HepG2 (cell line): ENCODE measurements at regions not wholly inside any gene's neighbourhood (a gene's known extent, or its start where the extent isn't known, plus 50 kb on each side); places are given as distances from the start of the nearest gene placed in this dataset.

ENCODE experiments used
- ATAC-seq: fragments of 200-7000 bp; cut with Tn5 transposase; 3 replicates; pipeline ENCODE4 v1.9.1; 2020; ENCODE audit warnings: mild to moderate bottlenecking, moderate library complexity
- BruUV-seq: library from RNA; stranded (reverse); fragments of 400-500 nt; replicated peaks from 2 replicates; lab custom pipeline; 2021; lab: Mats Ljungman, UMichigan
- CTCF ChIA-PET: fragments of 300-600 bp; formaldehyde crosslinking; extraction: SDS; loops from one replicate; lab custom pipeline; 2021; ENCODE audit warnings: low total read pairs, inconsistent platforms, low intra/inter-chr PET ratio; lab: Yijun Ruan, JAX
- POLR2A ChIA-PET: fragments of 350-600 bp; sonication (Branson Sonifier 250); formaldehyde crosslinking; loops from one replicate; lab custom pipeline; 2020; ENCODE audit warnings: antibody characterized with exemption, inconsistent platforms; lab: Yijun Ruan, JAX
- DNase-seq: peaks from one replicate; pipeline ENCODE4 v3.0.0-alpha.2; 2015; ENCODE audit warnings: low spot score
- FAIRE-seq: peaks from 3 replicates; lab custom pipeline; 2011; peaks lifted over from hg19 to GRCh38; lab: Jason Lieb, UNC
- H2AFZ ChIP-seq: one replicate; pipeline ENCODE4 v1.6.1; 2011; ENCODE audit warnings: low read length, inconsistent platforms
- H3K27ac ChIP-seq: fragments of 300-600 bp; 3 replicates; pipeline ENCODE4 v1.8.0; 2011; ENCODE audit warnings: mixed run types, mild to moderate bottlenecking, mixed read lengths, low read length, inconsistent platforms; ENCODE audit not compliant: insufficient read depth; ENCODE audit errors: extremely low read length
- H3K27me3 ChIP-seq, 2 experiments: fragments of 200-600 bp in 1 of 2; 2 replicates in 1 of 2; 3 replicates in 1 of 2; pipeline versions ENCODE4 v1.6.0 to v1.8.0; 2011; ENCODE audit warnings: low read length in 2 of 2, mild to moderate bottlenecking in 2 of 2, moderate library complexity in 2 of 2, inconsistent platforms in 1 of 2; ENCODE audit not compliant: insufficient read depth in 2 of 2, control insufficient read depth in 1 of 2
- H3K36me3 ChIP-seq, 2 experiments: fragments of 200-600 bp in 1 of 2; replicated peaks in 1 of 2; 2 replicates in 1 of 2; 3 replicates in 1 of 2; pipeline versions ENCODE4 v1.5.1 to v1.8.0; 2011; ENCODE audit warnings: low read length in 2 of 2, inconsistent platforms in 1 of 2; ENCODE audit not compliant: insufficient read depth in 2 of 2, control insufficient read depth in 1 of 2
- H3K4me1 ChIP-seq: 2 replicates; pipeline ENCODE4 v1.5.1; 2012; ENCODE audit warnings: low read length, inconsistent platforms; ENCODE audit not compliant: insufficient read depth
- H3K4me2 ChIP-seq: 2 replicates; pipeline ENCODE4 v1.6.0; 2011; ENCODE audit warnings: low read depth, low read length, inconsistent platforms
- H3K4me3 ChIP-seq, 3 experiments: fragments of 200-600 bp in 1 of 3; sonication (generic), shearing (Covaris generic) in 1 of 3; replicated peaks in 1 of 3; 2 replicates each; pipeline ENCODE4 v1.5.1; 2011 to 2016; ENCODE audit warnings: low read length in 3 of 3, inconsistent platforms in 2 of 3, low read depth in 2 of 3, mild to moderate bottlenecking in 2 of 3, control low read depth in 1 of 3, mixed read lengths in 1 of 3; ENCODE audit not compliant: insufficient read depth in 1 of 3
- H3K79me2 ChIP-seq: one replicate; pipeline ENCODE4 v1.6.1; 2011; ENCODE audit warnings: low read length, inconsistent platforms; ENCODE audit not compliant: insufficient read depth
- H3K9ac ChIP-seq: 2 replicates; pipeline ENCODE4 v1.6.0; 2011; ENCODE audit warnings: mild to moderate bottlenecking, low read depth, low read length, inconsistent platforms; ENCODE audit not compliant: insufficient read depth
- H3K9me3 ChIP-seq: 2 replicates; pipeline ENCODE4 v1.5.1; 2012; ENCODE audit warnings: mild to moderate bottlenecking, low read length
- H4K20me1 ChIP-seq: 2 replicates; pipeline ENCODE4 v1.6.0; 2011; ENCODE audit warnings: inconsistent platforms, mild to moderate bottlenecking, low read length, moderate library complexity; ENCODE audit not compliant: insufficient read depth
- ATF7-NPFF ChIP-seq: sonication (generic); formaldehyde crosslinking; IDR thresholded peaks from 2 replicates; pipeline ENCODE4 v1.8.1; 2023; ENCODE audit warnings: mild to moderate bottlenecking, low read depth, missing genetic modification reagents, moderate library complexity
- FOXP1 ChIP-seq, 2 experiments: fragments of 450-650 bp in 1 of 2; IDR thresholded peaks; 2 replicates each; pipeline ENCODE4 v1.6.1; 2017 to 2018; ENCODE audit warnings: antibody characterized with exemption in 1 of 2
- IKZF1 ChIP-seq: fragments of 450-650 bp; IDR thresholded peaks from 2 replicates; pipeline ENCODE4 v1.7.1; 2016
- REPIN1 ChIP-seq: sonication (generic); formaldehyde crosslinking; IDR thresholded peaks from 2 replicates; pipeline ENCODE4 v1.8.0; 2022; ENCODE audit warnings: missing genetic modification reagents, low read depth, mild to moderate bottlenecking, borderline replicate concordance
- ZNF263 ChIP-seq: sonication (generic); formaldehyde crosslinking; IDR thresholded peaks from 2 replicates; pipeline ENCODE4 v1.4.0; 2020; ENCODE audit warnings: missing genetic modification reagents
- ZNF331 ChIP-seq: sonication (generic); formaldehyde crosslinking; IDR thresholded peaks from 2 replicates; pipeline ENCODE4 v1.4.0; 2020; ENCODE audit warnings: missing genetic modification reagents
- ZNF335 ChIP-seq: sonication (generic); formaldehyde crosslinking; IDR thresholded peaks from 2 replicates; pipeline ENCODE4 v1.4.0; 2020; ENCODE audit warnings: missing genetic modification reagents
- ZNF350 ChIP-seq: sonication (generic); formaldehyde crosslinking; IDR thresholded peaks from 2 replicates; pipeline ENCODE4 v1.4.0; 2020; ENCODE audit warnings: mild to moderate bottlenecking, low read depth, missing genetic modification reagents, borderline replicate concordance
- ZNF792 ChIP-seq: IDR thresholded peaks from 2 replicates; pipeline ENCODE4 v1.6.1; 2016
- WGBS: methylation state at CpG from one replicate; pipeline ENCODE4 v1.1.6; 2017; ENCODE audit warnings: low lambda C conversion rate; 5-methylcytosine and 5-hydroxymethylcytosine counted together
- in situ Hi-C: cut with HindIII; loops from 2 replicates; pipeline ENCODE4 v1.10.0; 2017; ENCODE audit warnings: low pct_unique_long_range_greater_than_20kb; ENCODE audit not compliant: extremely low pct_ligation_motif_present
- intact Hi-C: fragments of 100-400 bp; cut with micrococcal nuclease; formaldehyde crosslinking; loops from one replicate; pipeline ENCODE4 v1.10.0; 2022; ENCODE audit not compliant: unreplicated experiment
- TF ChIP-seq, protein P1 (sequence below): sonication (generic); formaldehyde crosslinking; IDR thresholded peaks from 2 replicates; pipeline ENCODE4 v1.8.1; 2023; ENCODE audit warnings: missing genetic modification reagents, inconsistent platforms, borderline replicate concordance
- TF ChIP-seq, protein P2 (sequence below): sonication (generic); formaldehyde crosslinking; IDR thresholded peaks from 2 replicates; pipeline ENCODE4 v1.8.0; 2022; ENCODE audit warnings: missing genetic modification reagents, mild to moderate bottlenecking, borderline replicate concordance
- TF ChIP-seq, protein P3 (sequence below): sonication (generic); formaldehyde crosslinking; IDR thresholded peaks from 2 replicates; pipeline ENCODE4 v1.5.0; 2020; ENCODE audit warnings: missing genetic modification reagents

DNA sequence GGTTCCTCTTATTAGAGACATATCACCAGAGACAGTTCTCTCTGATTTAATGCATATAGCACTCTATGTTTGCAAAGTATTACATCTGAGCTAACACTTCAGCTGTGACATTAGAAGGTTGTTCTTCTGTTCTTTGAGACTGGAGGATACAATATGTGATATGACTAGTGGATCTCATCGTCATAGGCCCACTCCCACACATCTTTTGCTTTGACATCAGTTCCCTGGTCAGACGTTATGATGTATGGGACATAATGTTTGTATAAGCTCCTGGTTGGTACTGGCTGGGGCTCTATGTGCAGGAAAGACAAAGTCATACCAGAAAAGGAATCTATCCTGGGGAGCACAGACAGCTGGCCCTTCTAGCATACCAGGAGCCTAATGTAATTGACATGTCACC, 57.7 kb upstream of the MAML3 start:
- H3K79me2 ChIP-seq = no peaks in the 10 kb centered on the region
- no peak overlapping the region for H2AFZ ChIP-seq
- H4K20me1 ChIP-seq = no peaks in the 10 kb centered on the region
- no peaks in the 10 kb centered on the region for H3K9me3 ChIP-seq
- intact Hi-C loops = no loop called here
- BruUV-seq = no TSS peak
- CTCF ChIA-PET = no interaction called here
- H3K4me3 ChIP-seq = no peak overlapping the region
- in situ Hi-C loops = no loop called here
- H3K9ac ChIP-seq = no peak overlapping the region
- H3K4me2 ChIP-seq = no peak overlapping the region
- TF ChIP-seq, protein P1, sequence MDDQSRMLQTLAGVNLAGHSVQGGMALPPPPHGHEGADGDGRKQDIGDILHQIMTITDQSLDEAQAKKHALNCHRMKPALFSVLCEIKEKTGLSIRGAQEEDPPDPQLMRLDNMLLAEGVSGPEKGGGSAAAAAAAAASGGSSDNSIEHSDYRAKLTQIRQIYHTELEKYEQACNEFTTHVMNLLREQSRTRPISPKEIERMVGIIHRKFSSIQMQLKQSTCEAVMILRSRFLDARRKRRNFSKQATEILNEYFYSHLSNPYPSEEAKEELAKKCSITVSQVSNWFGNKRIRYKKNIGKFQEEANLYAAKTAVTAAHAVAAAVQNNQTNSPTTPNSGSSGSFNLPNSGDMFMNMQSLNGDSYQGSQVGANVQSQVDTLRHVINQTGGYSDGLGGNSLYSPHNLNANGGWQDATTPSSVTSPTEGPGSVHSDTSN (CRISPR knock-in tag) = no peak
- TF ChIP-seq ZNF792 (CRISPR knock-in tag) = no peak
- TF ChIP-seq ZNF331 (CRISPR knock-in tag) = no peak
- TF ChIP-seq REPIN1 (CRISPR knock-in tag) = no peak
- no peak for TF ChIP-seq IKZF1
- TF ChIP-seq, protein P2, sequence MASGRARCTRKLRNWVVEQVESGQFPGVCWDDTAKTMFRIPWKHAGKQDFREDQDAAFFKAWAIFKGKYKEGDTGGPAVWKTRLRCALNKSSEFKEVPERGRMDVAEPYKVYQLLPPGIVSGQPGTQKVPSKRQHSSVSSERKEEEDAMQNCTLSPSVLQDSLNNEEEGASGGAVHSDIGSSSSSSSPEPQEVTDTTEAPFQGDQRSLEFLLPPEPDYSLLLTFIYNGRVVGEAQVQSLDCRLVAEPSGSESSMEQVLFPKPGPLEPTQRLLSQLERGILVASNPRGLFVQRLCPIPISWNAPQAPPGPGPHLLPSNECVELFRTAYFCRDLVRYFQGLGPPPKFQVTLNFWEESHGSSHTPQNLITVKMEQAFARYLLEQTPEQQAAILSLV (CRISPR knock-in tag) = no peak
- no peak for TF ChIP-seq ZNF335
- no peak for TF ChIP-seq ATF7-NPFF
- no peak for TF ChIP-seq FOXP1 (IDR thresholded peaks at IDR 0.05)
- TF ChIP-seq FOXP1 (CRISPR knock-in tag; IDR thresholded peaks at IDR 0.05) = no peak
- no peak for TF ChIP-seq ZNF263 (CRISPR knock-in tag)
- TF ChIP-seq, protein P3, sequence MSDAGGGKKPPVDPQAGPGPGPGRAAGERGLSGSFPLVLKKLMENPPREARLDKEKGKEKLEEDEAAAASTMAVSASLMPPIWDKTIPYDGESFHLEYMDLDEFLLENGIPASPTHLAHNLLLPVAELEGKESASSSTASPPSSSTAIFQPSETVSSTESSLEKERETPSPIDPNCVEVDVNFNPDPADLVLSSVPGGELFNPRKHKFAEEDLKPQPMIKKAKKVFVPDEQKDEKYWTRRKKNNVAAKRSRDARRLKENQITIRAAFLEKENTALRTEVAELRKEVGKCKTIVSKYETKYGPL (CRISPR knock-in tag) = no peak
- TF ChIP-seq ZNF350 (CRISPR knock-in tag) = no peak
- no peaks in the 10 kb centered on the region for H3K36me3 ChIP-seq
- ATAC-seq (no peak), FAIRE-seq (no peak), DNase-seq (no peak)
- H3K27ac ChIP-seq = no peak overlapping the region
- no peaks in the 10 kb centered on the region for H3K27me3 ChIP-seq
- POLR2A ChIA-PET = no interaction called here
- H3K4me1 ChIP-seq = no peaks in the 10 kb centered on the region
- WGBS = 0% methylated on average over 2 of the region's 2 CpGs
